ENCODE measurements at regions not wholly inside any gene's neighbourhood (a gene's known extent, or its start where the extent isn't known, plus 50 kb on each side); places are given as distances from the start of the nearest gene placed in this dataset.

- no peak for TF ChIP-seq EZH2 (IDR thresholded peaks at IDR 0.05; ENCODE audit: insufficient read depth, low read length)
- no peak for TF ChIP-seq CTCF (IDR thresholded peaks at IDR 0.05; ENCODE audit: insufficient read depth, low read depth, low read length)
- no peak overlapping the region for H3K4me2 ChIP-seq (ENCODE audit: low read length)
- no peaks in the 10 kb centered on the region for H3K27me3 ChIP-seq (ENCODE audit: insufficient read depth, low read length)
- Mint-ChIP-seq H3K27me3 (ENCODE audit: low read depth, unreplicated experiment) (peaks cover 4% of the 10 kb centered on the region), H3K27ac (ENCODE audit: unreplicated experiment) (no peak overlapping the region), H3K4me1 (ENCODE audit: low read depth, unreplicated experiment) (peaks cover 3% of the 10 kb centered on the region), H3K9me3 (ENCODE audit: unreplicated experiment) (peaks cover 12% of the 10 kb centered on the region), H3K36me3 (ENCODE audit: low read depth, unreplicated experiment) (peaks cover 7% of the 10 kb centered on the region), H3K4me3 (ENCODE audit: unreplicated experiment) (no peak overlapping the region)
- H3K4me3 ChIP-seq (ENCODE audit: insufficient read depth, low read depth, low read length) = no peak overlapping the region
- H3K9me3 ChIP-seq (ENCODE audit: insufficient read depth, low read depth, low read length) = no peaks in the 10 kb centered on the region
- H3K9ac ChIP-seq (ENCODE audit: low read length) = no peak overlapping the region
- H4K20me1 ChIP-seq (ENCODE audit: insufficient read depth, low read length) = no peaks in the 10 kb centered on the region
- FAIRE-seq (no peak), DNase-seq (ENCODE audit: low read depth) (peak; percentile 10)
- no peak overlapping the region for H3K27ac ChIP-seq (ENCODE audit: low read depth, low read length)
- no peaks in the 10 kb centered on the region for H3K4me1 ChIP-seq (ENCODE audit: insufficient read depth, low read length)
- no peaks in the 10 kb centered on the region for H3K36me3 ChIP-seq (ENCODE audit: insufficient read depth, low read length)
- no peak overlapping the region for H2AFZ ChIP-seq (ENCODE audit: low read depth, low read length)
- no peaks in the 10 kb centered on the region for H3K79me2 ChIP-seq (ENCODE audit: insufficient read depth, low read length)
Observed at GRCh38 chr15:62324382-62324781, 159.3 kb upstream of the C2CD4B start.

GRCh38 chr15:62325597-62325996 is 160.5 kb upstream of the C2CD4B start:
- H4K20me1 ChIP-seq (ENCODE audit: insufficient read depth, low read length) = no peaks in the 10 kb centered on the region
- no peak overlapping the region for H3K4me2 ChIP-seq (ENCODE audit: low read length)
- H3K9me3 ChIP-seq (ENCODE audit: insufficient read depth, low read depth, low read length) = no peaks in the 10 kb centered on the region
- no peak for DNase-seq (ENCODE audit: low read depth)
- Mint-ChIP-seq H3K4me1 (ENCODE audit: low read depth, unreplicated experiment) (peaks cover 3% of the 10 kb centered on the region), H3K4me3 (ENCODE audit: unreplicated experiment) (no peak overlapping the region), H3K36me3 (ENCODE audit: low read depth, unreplicated experiment) (no peaks in the 10 kb centered on the region), H3K9me3 (ENCODE audit: unreplicated experiment) (peaks cover 3% of the 10 kb centered on the region), H3K27ac (ENCODE audit: unreplicated experiment) (no peak overlapping the region), H3K27me3 (ENCODE audit: low read depth, unreplicated experiment) (no peaks in the 10 kb centered on the region)
- FAIRE-seq = no peak
- H2AFZ ChIP-seq (ENCODE audit: low read depth, low read length) = no peak overlapping the region
- no peak overlapping the region for H3K9ac ChIP-seq (ENCODE audit: low read length)
- no peak for TF ChIP-seq EZH2 (IDR thresholded peaks at IDR 0.05; ENCODE audit: insufficient read depth, low read length)
- TF ChIP-seq CTCF (IDR thresholded peaks at IDR 0.05; ENCODE audit: insufficient read depth, low read depth, low read length) = no peak
- no peaks in the 10 kb centered on the region for H3K27me3 ChIP-seq (ENCODE audit: insufficient read depth, low read length)
- H3K27ac ChIP-seq (ENCODE audit: low read depth, low read length) = no peak overlapping the region
- H3K79me2 ChIP-seq (ENCODE audit: insufficient read depth, low read length) = no peaks in the 10 kb centered on the region
- H3K36me3 ChIP-seq (ENCODE audit: insufficient read depth, low read length) = no peaks in the 10 kb centered on the region
- no peaks in the 10 kb centered on the region for H3K4me1 ChIP-seq (ENCODE audit: insufficient read depth, low read length)
- no peak overlapping the region for H3K4me3 ChIP-seq (ENCODE audit: insufficient read depth, low read depth, low read length)

- Mint-ChIP-seq H3K27ac (ENCODE audit: unreplicated experiment) (no peak overlapping the region), H3K4me1 (ENCODE audit: low read depth, unreplicated experiment) (peaks cover 3% of the 10 kb centered on the region), H3K9me3 (ENCODE audit: unreplicated experiment) (peaks cover 3% of the 10 kb centered on the region), H3K27me3 (ENCODE audit: low read depth, unreplicated experiment) (no peaks in the 10 kb centered on the region), H3K36me3 (ENCODE audit: low read depth, unreplicated experiment) (no peaks in the 10 kb centered on the region), H3K4me3 (ENCODE audit: unreplicated experiment) (no peak overlapping the region)
- no peak overlapping the region for H3K4me3 ChIP-seq (ENCODE audit: insufficient read depth, low read depth, low read length)
- H3K79me2 ChIP-seq (ENCODE audit: insufficient read depth, low read length) = no peaks in the 10 kb centered on the region
- H3K27me3 ChIP-seq (ENCODE audit: insufficient read depth, low read length) = no peaks in the 10 kb centered on the region
- H3K4me2 ChIP-seq (ENCODE audit: low read length) = no peak overlapping the region
- H4K20me1 ChIP-seq (ENCODE audit: insufficient read depth, low read length) = no peaks in the 10 kb centered on the region
- H3K9me3 ChIP-seq (ENCODE audit: insufficient read depth, low read depth, low read length) = no peaks in the 10 kb centered on the region
- DNase-seq (ENCODE audit: low read depth) (no peak), FAIRE-seq (no peak)
- no peak overlapping the region for H2AFZ ChIP-seq (ENCODE audit: low read depth, low read length)
- no peak for TF ChIP-seq CTCF (IDR thresholded peaks at IDR 0.05; ENCODE audit: insufficient read depth, low read depth, low read length)
- TF ChIP-seq EZH2 (IDR thresholded peaks at IDR 0.05; ENCODE audit: insufficient read depth, low read length) = no peak
- no peaks in the 10 kb centered on the region for H3K36me3 ChIP-seq (ENCODE audit: insufficient read depth, low read length)
- no peaks in the 10 kb centered on the region for H3K4me1 ChIP-seq (ENCODE audit: insufficient read depth, low read length)
- no peak overlapping the region for H3K27ac ChIP-seq (ENCODE audit: low read depth, low read length)
- no peak overlapping the region for H3K9ac ChIP-seq (ENCODE audit: low read length)
Observed at GRCh38 chr15:62326460-62327011, 161.5 kb upstream of the C2CD4B start.
